ENCODE measurements at regions not wholly inside any gene's neighbourhood (a gene's known extent, or its start where the extent isn't known, plus 50 kb on each side); places are given as distances from the start of the nearest gene placed in this dataset.

GRCh38 chr21:14870853-14871149, 194.0 kb downstream of the NRIP1 start:
- no peaks in the 10 kb centered on the region for H3K36me3 Mint-ChIP-seq (ENCODE audit: low read depth, unreplicated experiment)
- Histone ChIP-seq H3K36me3 (ENCODE audit: insufficient read depth, low read length) (no peaks in the 10 kb centered on the region), H3K27ac (ENCODE audit: low read depth, low read length) (no peak overlapping the region), H3K4me1 (ENCODE audit: insufficient read depth, low read length) (peaks cover 2% of the 10 kb centered on the region), H4K20me1 (ENCODE audit: insufficient read depth, low read length) (no peaks in the 10 kb centered on the region), H3K4me2 (ENCODE audit: low read length) (no peak overlapping the region), H3K9ac (ENCODE audit: low read length) (no peak overlapping the region), H3K79me2 (ENCODE audit: insufficient read depth, low read length) (no peaks in the 10 kb centered on the region), H3K27me3 (ENCODE audit: insufficient read depth, low read length) (no peaks in the 10 kb centered on the region), H2AFZ (ENCODE audit: low read depth, low read length) (no peak overlapping the region), H3K4me3 (ENCODE audit: insufficient read depth, low read depth, low read length) (no peak overlapping the region), H3K9me3 (ENCODE audit: insufficient read depth, low read depth, low read length) (no peaks in the 10 kb centered on the region)
- no peaks in the 10 kb centered on the region for H3K9me3 Mint-ChIP-seq (ENCODE audit: unreplicated experiment)
- no peaks in the 10 kb centered on the region for H3K27me3 Mint-ChIP-seq (ENCODE audit: low read depth, unreplicated experiment)
- H3K4me1 Mint-ChIP-seq (ENCODE audit: low read depth, unreplicated experiment), result peaks cover 23% of the 10 kb centered on the region
- DNase-seq (ENCODE audit: low read depth), result no peak
- H3K27ac Mint-ChIP-seq (ENCODE audit: unreplicated experiment), result no peak overlapping the region
- H3K4me3 Mint-ChIP-seq (ENCODE audit: unreplicated experiment), result no peak overlapping the region
- no peak for FAIRE-seq
- no peak for TF ChIP-seq EZH2 (IDR thresholded peaks at IDR 0.05; ENCODE audit: insufficient read depth, low read length)
- TF ChIP-seq, protein P1, sequence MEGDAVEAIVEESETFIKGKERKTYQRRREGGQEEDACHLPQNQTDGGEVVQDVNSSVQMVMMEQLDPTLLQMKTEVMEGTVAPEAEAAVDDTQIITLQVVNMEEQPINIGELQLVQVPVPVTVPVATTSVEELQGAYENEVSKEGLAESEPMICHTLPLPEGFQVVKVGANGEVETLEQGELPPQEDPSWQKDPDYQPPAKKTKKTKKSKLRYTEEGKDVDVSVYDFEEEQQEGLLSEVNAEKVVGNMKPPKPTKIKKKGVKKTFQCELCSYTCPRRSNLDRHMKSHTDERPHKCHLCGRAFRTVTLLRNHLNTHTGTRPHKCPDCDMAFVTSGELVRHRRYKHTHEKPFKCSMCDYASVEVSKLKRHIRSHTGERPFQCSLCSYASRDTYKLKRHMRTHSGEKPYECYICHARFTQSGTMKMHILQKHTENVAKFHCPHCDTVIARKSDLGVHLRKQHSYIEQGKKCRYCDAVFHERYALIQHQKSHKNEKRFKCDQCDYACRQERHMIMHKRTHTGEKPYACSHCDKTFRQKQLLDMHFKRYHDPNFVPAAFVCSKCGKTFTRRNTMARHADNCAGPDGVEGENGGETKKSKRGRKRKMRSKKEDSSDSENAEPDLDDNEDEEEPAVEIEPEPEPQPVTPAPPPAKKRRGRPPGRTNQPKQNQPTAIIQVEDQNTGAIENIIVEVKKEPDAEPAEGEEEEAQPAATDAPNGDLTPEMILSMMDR (IDR thresholded peaks at IDR 0.05; ENCODE audit: insufficient read depth, low read depth, low read length), result no peak

DNA sequence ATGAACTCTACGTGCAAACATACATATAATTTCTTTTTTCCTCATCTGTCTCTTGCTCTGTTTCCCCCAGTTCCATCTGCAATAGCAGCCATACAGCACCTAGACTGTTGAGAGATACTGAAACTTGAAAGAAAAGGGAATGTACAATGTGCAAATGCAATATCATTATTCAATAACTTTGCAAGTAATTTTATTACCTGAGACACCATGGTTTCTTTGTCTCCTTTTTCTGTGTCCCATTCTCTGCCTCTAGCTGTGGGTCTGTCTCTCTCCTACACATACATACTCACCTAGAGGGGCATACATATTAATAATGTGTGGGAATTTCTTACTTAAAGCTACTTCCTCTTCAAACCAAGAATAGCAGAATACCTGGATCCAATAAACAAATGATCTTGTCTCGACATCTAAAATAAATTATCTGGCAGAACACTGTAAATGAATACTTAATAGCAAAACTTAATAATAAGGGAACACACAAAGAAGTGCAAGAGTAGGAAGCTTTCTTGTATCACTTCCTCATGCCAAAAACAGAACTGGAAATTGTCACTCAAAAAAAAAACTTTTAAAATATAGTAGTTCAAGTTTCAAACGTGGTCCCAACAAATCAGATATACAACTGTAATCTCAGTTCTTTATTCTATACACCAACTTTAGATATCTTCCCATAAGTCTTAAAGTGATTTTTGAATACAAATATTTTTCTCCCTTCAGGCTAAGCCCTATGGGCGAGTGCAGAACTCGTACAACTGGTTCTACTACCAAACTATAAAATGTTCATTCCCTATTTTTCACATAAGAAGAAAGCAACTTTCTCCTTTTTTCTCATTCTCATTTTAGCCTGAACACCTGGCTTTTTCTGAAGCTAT, 194.6 kb downstream of the NRIP1 start:
- no peak overlapping the region for H3K27ac Mint-ChIP-seq (ENCODE audit: unreplicated experiment)
- H3K36me3 ChIP-seq (ENCODE audit: insufficient read depth, low read length), result no peaks in the 10 kb centered on the region
- H3K27ac ChIP-seq (ENCODE audit: low read depth, low read length), result no peak overlapping the region
- H3K27me3 Mint-ChIP-seq (ENCODE audit: low read depth, unreplicated experiment), result no peaks in the 10 kb centered on the region
- no peak overlapping the region for H2AFZ ChIP-seq (ENCODE audit: low read depth, low read length)
- no peaks in the 10 kb centered on the region for H3K9me3 Mint-ChIP-seq (ENCODE audit: unreplicated experiment)
- DNase-seq (ENCODE audit: low read depth) (no peak), FAIRE-seq (no peak)
- peaks cover 21% of the 10 kb centered on the region for H3K4me1 Mint-ChIP-seq (ENCODE audit: low read depth, unreplicated experiment)
- no peak overlapping the region for H3K4me3 Mint-ChIP-seq (ENCODE audit: unreplicated experiment)
- no peak overlapping the region for H3K4me2 ChIP-seq (ENCODE audit: low read length)
- H3K9me3 ChIP-seq (ENCODE audit: insufficient read depth, low read depth, low read length), result no peaks in the 10 kb centered on the region
- H3K79me2 ChIP-seq (ENCODE audit: insufficient read depth, low read length), result no peaks in the 10 kb centered on the region
- H3K27me3 ChIP-seq (ENCODE audit: insufficient read depth, low read length), result no peaks in the 10 kb centered on the region
- no peaks in the 10 kb centered on the region for H3K4me1 ChIP-seq (ENCODE audit: insufficient read depth, low read length)
- no peak overlapping the region for H3K4me3 ChIP-seq (ENCODE audit: insufficient read depth, low read depth, low read length)
- H3K9ac ChIP-seq (ENCODE audit: low read length), result no peak overlapping the region
- H4K20me1 ChIP-seq (ENCODE audit: insufficient read depth, low read length), result no peaks in the 10 kb centered on the region
- TF ChIP-seq, protein P1 (IDR thresholded peaks at IDR 0.05; ENCODE audit: insufficient read depth, low read depth, low read length), result no peak
- no peak for TF ChIP-seq EZH2 (IDR thresholded peaks at IDR 0.05; ENCODE audit: insufficient read depth, low read length)
- no peaks in the 10 kb centered on the region for H3K36me3 Mint-ChIP-seq (ENCODE audit: low read depth, unreplicated experiment)

Measured in astrocyte (in vitro differentiated cells and primary cell).